ENCODE measurements at regions not wholly inside any gene's neighbourhood (a gene's known extent, or its start where the extent isn't known, plus 50 kb on each side); places are given as distances from the start of the nearest gene placed in this dataset.

DNA sequence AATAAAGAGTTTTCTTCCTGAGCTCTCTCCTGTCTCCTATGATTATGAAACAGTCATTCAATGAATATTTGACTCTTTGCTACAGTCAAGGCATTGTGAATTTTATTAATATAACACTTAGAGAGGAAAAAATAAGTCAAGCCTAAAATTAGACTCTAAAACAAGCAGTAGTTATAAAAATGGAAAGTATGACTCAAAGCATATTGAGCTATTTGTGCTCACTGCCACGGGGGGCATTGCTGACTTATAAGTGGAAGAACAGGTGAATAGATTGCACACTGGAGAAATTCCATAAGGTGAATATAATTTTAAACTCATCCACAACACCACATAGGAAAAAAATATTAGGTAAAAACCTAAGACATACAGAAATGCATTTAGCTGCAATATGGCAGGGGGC lies 87.7 kb upstream of the CCDC196 start:
- TF ChIP-seq, protein P1, sequence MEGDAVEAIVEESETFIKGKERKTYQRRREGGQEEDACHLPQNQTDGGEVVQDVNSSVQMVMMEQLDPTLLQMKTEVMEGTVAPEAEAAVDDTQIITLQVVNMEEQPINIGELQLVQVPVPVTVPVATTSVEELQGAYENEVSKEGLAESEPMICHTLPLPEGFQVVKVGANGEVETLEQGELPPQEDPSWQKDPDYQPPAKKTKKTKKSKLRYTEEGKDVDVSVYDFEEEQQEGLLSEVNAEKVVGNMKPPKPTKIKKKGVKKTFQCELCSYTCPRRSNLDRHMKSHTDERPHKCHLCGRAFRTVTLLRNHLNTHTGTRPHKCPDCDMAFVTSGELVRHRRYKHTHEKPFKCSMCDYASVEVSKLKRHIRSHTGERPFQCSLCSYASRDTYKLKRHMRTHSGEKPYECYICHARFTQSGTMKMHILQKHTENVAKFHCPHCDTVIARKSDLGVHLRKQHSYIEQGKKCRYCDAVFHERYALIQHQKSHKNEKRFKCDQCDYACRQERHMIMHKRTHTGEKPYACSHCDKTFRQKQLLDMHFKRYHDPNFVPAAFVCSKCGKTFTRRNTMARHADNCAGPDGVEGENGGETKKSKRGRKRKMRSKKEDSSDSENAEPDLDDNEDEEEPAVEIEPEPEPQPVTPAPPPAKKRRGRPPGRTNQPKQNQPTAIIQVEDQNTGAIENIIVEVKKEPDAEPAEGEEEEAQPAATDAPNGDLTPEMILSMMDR (IDR thresholded peaks at IDR 0.05): no peak
- no peak for TF ChIP-seq POLR2A (IDR thresholded peaks at IDR 0.05)

All from uterus (tissue), 2 donors.